ENCODE measurements at regions not wholly inside any gene's neighbourhood (a gene's known extent, or its start where the extent isn't known, plus 50 kb on each side); places are given as distances from the start of the nearest gene placed in this dataset.

DNA sequence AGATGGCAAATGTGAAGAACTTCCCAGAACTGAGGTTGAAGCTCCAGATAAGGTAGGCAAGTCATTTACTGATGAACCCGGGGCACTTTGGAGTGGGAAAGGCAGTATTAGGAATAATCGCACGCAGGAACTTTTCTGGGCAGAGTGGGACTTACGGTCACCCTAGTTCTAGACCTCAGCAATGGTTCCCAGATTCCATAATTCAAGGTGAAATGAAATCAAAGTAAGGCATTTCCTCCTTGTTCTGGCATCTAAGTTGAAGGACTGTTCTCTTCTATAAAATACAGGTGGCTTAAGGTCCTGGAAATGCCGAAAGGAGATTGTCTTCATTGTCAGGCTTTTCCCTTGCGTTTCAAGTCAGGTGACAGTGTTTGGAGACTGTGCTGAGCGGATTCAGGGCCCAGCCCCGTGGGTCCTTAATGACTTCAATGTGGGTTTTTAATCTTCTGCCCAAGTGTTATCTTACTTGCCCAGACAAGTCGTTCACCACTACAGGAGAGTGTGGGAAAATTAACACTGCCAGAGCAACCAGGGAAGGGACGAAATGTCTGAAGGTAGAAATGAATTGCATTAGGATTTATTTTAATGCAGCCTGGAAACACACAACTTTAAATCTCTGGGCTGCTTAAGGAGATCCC, 52.1 kb upstream of the STOX2 start:
- no peak for DNase-seq (ENCODE audit: low spot score)

- DNase-seq (ENCODE audit: low spot score) = no peak
These were observed 51.6 kb upstream of the STOX2 start for GRCh38 chr4:183853548-183853940.

Measured in AG20443 (cell line).